ENCODE measurements at regions not wholly inside any gene's neighbourhood (a gene's known extent, or its start where the extent isn't known, plus 50 kb on each side); places are given as distances from the start of the nearest gene placed in this dataset.

- H3K27ac ChIP-seq (ENCODE audit: low read depth in 1 of 2, low read length in 1 of 2): no peak overlapping the region
- WGBS, 2 donors: 76 to 91% methylated on average over 9 of the region's 9 CpGs
- H3K36me3 ChIP-seq (ENCODE audit: control insufficient read depth in 4 of 4, insufficient read depth in 4 of 4, low read length in 4 of 4): no peaks in the 10 kb centered on the region
- DNase-seq (no peak), ATAC-seq (ENCODE audit: insufficient read depth, low FRiP score) (no peak)
- TF ChIP-seq CTCF (IDR thresholded peaks at IDR 0.05; ENCODE audit: control extremely low read depth, extremely low read depth): no peak
- H3K9ac ChIP-seq (ENCODE audit: insufficient read depth in 1 of 2, low read length in 2 of 2): no peak overlapping the region
- no peak overlapping the region for H3K4me3 ChIP-seq
- no peaks in the 10 kb centered on the region for H3K27me3 ChIP-seq (ENCODE audit: control insufficient read depth in 3 of 3, insufficient read depth in 3 of 3, low read length in 2 of 3)
- peaks cover 0 to 84% (median 32%) of the 10 kb centered on the region in 5 donors for H3K4me1 ChIP-seq (ENCODE audit: control insufficient read depth in 5 of 5, insufficient read depth in 5 of 5, low read length in 5 of 5)
- no peaks in the 10 kb centered on the region for H3K9me3 ChIP-seq (ENCODE audit: control insufficient read depth in 4 of 4, insufficient read depth in 3 of 4, low read length in 3 of 4)
Observed at GRCh38 chr16:85281181-85281580, 168.9 kb upstream of the CIBAR2 start.

- Histone ChIP-seq H3K27ac (ENCODE audit: low read depth in 1 of 2, low read length in 1 of 2) (no peak overlapping the region), H3K9ac (ENCODE audit: insufficient read depth in 1 of 2, low read length in 2 of 2) (no peak overlapping the region), H3K36me3 (ENCODE audit: control insufficient read depth in 4 of 4, insufficient read depth in 4 of 4, low read length in 4 of 4) (no peaks in the 10 kb centered on the region), H3K27me3 (ENCODE audit: control insufficient read depth in 3 of 3, insufficient read depth in 3 of 3, low read length in 2 of 3) (no peaks in the 10 kb centered on the region), H3K4me3 (no peak overlapping the region), H3K9me3 (ENCODE audit: control insufficient read depth in 4 of 4, insufficient read depth in 3 of 4, low read length in 3 of 4) (no peaks in the 10 kb centered on the region), H3K4me1 (ENCODE audit: control insufficient read depth in 5 of 5, insufficient read depth in 5 of 5, low read length in 5 of 5) (peaks cover 0 to 92% (median 37%) of the 10 kb centered on the region in 5 donors)
- ATAC-seq (ENCODE audit: insufficient read depth, low FRiP score): no peak
- no peak for DNase-seq
- no peak for TF ChIP-seq CTCF (IDR thresholded peaks at IDR 0.05; ENCODE audit: control extremely low read depth, extremely low read depth)
- WGBS, 2 donors: 91 to 92% methylated on average over 8 of the region's 8 CpGs
Observed at GRCh38 chr16:85282842-85283241, 170.6 kb upstream of the CIBAR2 start.

- H3K9me3 ChIP-seq (ENCODE audit: control insufficient read depth in 4 of 4, insufficient read depth in 3 of 4, low read length in 3 of 4): no peaks in the 10 kb centered on the region
- no peak overlapping the region for H3K4me3 ChIP-seq
- no peak overlapping the region for H3K9ac ChIP-seq (ENCODE audit: insufficient read depth in 1 of 2, low read length in 2 of 2)
- WGBS, 2 donors: 93 to 98% methylated on average over 22 of the region's 22 CpGs
- ATAC-seq (ENCODE audit: insufficient read depth, low FRiP score): no peak
- no peaks in the 10 kb centered on the region for H3K27me3 ChIP-seq (ENCODE audit: control insufficient read depth in 3 of 3, insufficient read depth in 3 of 3, low read length in 2 of 3)
- H3K36me3 ChIP-seq (ENCODE audit: control insufficient read depth in 4 of 4, insufficient read depth in 4 of 4, low read length in 4 of 4): no peaks in the 10 kb centered on the region
- no peak overlapping the region for H3K27ac ChIP-seq (ENCODE audit: low read depth in 1 of 2, low read length in 1 of 2)
- TF ChIP-seq CTCF (IDR thresholded peaks at IDR 0.05; ENCODE audit: control extremely low read depth, extremely low read depth): no peak
- DNase-seq: no peak
- peaks cover 0 to 92% (median 37%) of the 10 kb centered on the region in 5 donors for H3K4me1 ChIP-seq (ENCODE audit: control insufficient read depth in 5 of 5, insufficient read depth in 5 of 5, low read length in 5 of 5)
Observed at GRCh38 chr16:85283305-85284050, 171.2 kb upstream of the CIBAR2 start.
